Stimulated activated CD4-positive, alpha-beta T cell treated with anti-CD3 and anti-CD28 coated beads, TNF-alpha, amount 100 ng/mL, for 48 hours (primary cell): ENCODE measurements at regions not wholly inside any gene's neighbourhood (a gene's known extent, or its start where the extent isn't known, plus 50 kb on each side); places are given as distances from the start of the nearest gene placed in this dataset.
"Not testable (repeated sequence)": the region's sequence is repeated elsewhere in the genome, so short reads cannot be mapped to it uniquely, and the experiment has no call there.

Source experiments
- DNase-seq, 3 donors: peaks; one replicate each; pipeline ENCODE4 v3.0.0-alpha.2; 2020; ENCODE audit warnings: low read depth in 3 of 3

DNA sequence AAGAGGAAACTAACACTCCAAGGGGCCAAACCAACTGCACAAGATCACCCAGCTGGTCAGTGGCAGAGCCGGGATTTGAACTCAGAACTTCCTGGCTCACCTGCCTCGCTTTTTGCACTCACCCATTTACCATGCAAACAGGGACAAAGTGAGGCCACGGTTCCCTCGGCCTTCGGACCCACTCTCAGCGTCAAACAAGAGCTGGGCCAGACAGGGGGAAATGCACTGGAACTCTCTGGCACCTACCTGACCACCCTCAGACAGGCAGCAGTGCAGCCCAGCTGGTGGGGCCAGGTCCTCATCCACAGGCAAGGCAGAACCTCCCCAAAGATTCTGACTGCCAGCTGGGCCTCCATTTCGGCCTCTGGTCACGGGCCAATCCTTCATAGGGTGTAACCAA is 93.7 kb upstream of the SRSF6 start:
- no peak for DNase-seq

DNA sequence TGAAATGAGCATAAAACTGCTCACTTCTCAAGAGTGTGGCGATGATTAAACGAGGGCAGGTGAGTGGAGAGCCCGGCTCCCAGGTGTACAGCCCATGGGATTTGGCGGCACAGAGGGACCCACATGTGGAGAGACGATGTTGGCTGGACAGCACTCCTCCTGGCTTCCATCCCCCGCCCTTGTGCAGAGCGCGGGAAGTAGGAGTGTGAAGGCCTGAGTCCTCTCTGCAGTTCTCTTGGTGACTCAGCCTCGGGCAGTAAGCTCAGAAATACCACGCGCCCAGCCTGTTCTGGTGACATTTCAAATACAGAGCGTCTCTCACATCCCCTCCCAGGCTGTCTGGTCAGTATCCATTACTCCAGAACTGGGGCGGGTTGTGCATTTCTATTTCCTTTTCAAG is 94.2 kb upstream of the SRSF6 start:
- DNase-seq: no peak

DNA sequence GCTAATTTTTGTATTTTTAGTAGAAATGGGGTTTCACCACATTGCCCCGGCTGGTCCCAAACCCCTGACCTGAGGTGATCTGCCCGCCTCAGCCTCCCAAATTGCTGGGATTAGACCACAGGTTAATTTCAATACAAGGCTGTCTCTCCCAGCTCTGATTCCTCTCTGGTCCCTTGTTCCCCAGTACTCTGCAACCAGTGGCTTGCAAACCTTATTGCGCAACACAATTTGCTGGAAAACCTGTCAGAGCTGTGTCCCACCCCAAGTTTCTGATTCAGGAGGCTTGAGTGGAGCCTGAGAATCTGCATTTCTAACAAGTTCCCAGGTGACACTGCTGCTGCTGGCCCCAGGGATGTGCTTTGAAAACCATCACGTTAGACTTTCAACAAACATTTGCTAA is 96.2 kb upstream of the SRSF6 start:
- no peak for DNase-seq

DNA sequence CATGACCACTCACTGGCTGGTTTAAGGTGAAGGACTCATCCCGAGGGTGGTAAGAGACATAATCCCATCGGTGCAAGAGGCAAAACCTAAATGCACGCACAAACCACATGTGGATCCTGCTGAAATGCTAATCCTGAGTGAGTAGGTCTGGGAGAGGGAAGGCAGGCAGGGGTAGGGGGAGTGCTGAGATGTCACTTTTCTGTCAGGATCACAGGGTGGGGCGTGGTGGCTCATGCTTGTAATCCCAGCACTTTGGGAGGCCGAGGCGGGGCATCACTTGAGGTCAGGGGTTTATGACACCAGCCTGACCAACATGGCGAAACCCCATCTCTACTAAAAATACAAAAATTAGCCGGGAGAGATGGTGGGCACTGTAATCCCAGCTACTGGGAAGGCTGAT is 97.7 kb upstream of the SRSF6 start:
- no peak for DNase-seq

DNA sequence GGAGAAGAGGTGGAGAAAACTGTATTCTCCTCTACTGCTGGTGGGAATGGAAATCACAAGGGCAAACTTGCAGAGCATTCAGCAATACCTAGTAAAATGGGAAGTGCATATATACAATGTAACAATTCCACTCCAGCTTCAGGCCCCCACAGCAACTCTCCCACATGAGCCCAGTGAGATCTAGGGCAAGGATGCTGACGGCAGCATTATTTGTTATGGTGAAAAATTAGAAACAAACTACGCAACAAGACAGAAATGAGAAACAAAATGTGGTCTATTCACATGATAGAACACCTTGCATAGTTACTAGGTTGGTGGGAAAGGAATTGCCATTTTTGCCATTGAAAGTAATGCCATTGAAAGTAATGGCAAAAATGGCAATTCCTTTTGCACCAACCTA is 98.9 kb upstream of the SRSF6 start:
- DNase-seq: no peak

DNA sequence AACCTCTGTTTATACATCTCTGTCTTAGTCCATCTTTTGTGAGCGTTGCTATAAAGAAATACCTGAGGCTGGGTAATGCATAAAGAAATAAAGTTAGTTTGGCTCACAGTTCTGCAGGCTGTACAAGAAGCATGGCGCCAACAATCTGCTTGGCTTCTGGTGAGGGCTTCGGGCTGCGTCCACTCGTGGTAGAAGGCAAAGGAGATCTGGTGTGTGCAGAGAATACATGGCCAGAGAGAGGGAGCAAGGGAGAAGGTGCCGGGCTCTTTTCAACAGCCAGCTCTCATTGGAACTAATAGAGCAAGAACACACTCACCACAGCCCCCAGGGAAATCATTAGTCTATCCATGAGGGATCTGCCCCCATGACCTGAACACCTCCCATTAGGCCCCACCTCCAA is 100.3 kb upstream of the SRSF6 start:
- no peak for DNase-seq

DNA sequence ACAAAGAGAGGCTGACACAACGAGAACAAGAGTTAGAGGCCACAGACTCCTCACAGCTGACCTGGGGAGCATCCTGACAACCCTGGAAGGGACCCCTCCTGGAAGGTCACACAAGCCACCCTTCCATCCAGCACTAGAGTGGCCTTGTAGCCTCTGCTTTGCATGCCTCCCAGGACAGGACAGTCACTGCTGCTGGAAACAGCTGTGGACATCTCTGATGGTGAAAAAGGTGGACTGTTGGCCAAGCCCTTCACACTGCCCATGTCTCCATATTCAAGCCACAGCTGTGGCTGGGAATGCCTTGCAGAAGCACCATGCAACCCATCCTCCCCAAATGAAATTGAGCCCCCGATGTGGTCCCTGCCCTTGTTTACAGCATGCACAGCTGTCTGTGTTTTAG is 102.1 kb upstream of the SRSF6 start:
- DNase-seq: no peak

DNA sequence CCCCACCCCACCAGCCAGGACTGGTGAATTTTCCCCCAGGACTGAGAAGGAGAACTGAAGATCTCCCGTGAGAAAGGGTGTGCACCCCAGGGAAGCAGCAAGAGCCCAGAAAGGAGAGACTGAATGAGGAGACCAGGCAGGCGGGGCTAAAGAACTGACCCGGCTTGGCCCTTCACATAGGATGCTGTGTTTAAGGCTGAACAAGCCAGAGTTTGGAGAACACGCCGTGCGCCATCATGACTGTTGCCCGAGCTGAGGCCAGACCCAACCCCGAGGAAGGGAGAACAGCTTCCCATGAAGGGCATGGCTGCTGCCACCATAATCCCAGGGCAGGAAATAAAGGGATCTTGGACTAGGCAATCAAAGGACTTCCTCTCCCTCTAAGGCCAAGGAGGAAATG is 104.7 kb upstream of the SRSF6 start:
- DNase-seq: no peak

DNA sequence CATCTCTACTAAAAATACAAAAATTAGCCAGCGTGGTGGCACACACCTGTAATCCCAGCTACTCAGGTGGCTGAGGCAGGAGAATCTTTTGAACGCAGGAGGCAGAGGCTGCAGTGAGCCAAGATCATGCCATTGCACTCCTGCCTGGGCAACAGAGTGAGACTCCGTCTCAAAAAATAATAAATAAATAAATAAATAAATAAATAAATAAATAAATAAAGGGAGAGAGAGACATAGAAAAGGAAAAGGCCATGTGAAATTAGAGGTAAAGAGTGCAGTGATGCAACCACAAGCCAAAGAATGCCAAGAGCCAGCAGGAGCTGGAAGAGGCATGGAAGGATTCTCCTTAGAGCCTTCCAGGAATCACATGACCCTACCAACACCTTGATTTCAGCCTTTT is 107.0 kb upstream of the SRSF6 start:
- DNase-seq: not testable (repeated sequence)

DNA sequence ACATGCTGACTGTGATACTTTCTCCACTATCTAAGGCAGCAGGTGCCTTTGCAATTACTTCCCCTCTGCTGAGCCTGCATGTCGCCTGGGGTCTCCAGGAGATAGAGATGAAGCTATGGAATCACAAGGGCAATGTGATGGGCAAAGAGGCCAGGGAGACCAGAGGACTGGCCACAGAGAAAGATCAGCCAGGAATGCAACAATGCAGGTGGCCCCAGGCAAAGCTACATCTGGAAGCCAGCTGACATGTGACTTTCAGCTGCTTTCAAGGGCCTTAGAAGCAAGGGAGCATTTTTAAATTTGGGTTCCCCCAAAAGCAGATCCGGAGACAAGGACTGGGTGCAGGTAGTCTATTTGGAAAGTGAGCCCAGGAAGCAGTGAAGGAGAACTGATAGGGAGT is 107.9 kb upstream of the SRSF6 start:
- DNase-seq: no peak

DNA sequence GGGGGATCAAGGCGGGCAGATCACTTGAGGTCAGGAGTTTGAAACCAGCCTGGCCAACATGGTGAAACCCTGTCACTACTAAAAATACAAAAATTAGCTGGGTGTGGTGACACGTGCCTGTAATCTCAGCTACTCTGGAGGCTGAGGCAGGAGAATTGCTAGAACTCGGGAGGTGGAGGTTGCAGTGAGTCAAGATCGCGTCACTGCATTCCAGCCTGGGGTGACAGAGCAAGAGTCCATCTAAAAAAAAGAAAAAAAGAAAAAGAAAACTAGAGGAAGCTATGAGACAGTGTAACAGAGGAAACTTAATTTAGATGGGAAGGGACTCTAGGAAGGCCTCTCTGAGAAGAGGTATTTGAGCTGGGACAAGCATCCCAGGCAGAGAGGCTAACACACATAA is 109.9 kb upstream of the SRSF6 start:
- not testable (repeated sequence) for DNase-seq

DNA sequence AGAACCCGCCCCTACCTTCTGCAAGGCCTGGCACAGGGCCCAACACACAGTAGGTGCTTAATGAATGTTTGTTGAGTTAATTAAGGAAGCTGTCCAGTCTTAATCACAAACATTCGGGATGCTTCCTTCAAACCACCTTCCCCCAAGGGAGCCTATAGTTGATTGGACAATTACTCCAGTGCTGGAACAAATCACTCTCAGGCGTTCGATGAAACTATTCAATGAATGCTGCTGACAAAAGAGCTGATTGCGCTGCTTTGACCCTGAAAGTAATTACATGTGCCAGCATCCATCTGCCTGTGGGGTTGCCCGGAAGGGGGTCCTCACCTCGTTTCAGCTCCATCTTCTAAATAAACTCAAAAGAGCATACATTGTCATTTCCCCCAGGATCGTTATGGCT is 112.0 kb upstream of the SRSF6 start:
- no peak for DNase-seq

DNA sequence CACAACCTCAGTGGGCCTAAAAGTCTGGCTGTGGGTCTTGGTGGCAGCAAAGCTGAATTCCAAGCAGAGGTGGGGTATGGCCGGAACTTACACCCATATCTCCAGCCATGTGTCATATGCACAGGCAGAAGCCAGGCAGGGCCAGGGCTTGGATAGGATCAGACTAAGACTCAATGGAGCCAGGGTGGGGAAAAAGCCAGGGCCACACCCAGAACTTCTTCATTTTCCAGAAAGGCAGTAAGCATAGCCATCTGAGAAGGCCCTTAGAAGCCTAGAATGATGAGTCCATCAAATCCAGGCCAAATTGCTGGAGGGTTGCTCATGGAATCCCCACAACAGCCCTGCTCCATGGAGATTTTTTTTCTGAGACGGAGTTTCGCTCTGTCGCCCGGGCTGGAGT is 116.2 kb upstream of the SRSF6 start:
- no peak for DNase-seq

DNA sequence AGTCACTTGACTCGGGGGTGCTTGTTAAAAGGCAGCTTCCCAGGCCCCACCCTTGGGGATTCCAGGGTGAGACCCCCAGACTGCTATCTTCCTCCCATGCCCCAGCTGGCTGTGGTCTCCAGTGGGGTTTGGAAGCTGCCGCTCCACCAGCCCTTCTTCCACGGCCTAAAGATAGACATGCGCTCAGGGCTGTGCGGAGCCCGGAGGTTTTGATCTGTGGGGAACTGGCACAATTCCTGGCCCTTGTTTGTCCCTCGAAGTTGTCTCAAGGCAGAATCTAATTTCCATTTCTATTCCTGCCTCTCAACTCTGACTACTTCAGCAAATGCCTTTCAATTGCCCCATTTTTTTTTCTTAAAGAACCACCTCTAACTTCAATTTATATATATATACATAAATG is 120.7 kb upstream of the SRSF6 start:
- no peak for DNase-seq

DNA sequence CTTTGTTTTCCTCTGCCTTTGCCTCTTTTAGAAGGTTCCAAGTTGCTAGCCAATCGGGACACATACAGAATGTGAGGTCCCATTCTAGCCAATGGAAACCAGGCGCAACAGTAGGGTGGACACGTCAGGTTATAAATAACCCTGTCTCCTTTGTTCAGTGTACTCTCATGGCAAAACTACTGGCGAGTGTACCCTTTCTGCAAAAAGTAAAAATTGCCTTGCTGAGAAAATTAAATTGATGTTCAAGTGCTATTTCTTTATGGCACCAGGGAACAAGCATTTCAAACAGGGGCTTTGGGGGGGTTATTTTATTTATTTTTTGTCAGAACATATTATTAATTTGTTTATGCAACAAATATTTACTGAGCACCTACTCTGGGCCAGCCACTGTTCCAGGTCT is 123.6 kb upstream of the SRSF6 start:
- DNase-seq: no peak

DNA sequence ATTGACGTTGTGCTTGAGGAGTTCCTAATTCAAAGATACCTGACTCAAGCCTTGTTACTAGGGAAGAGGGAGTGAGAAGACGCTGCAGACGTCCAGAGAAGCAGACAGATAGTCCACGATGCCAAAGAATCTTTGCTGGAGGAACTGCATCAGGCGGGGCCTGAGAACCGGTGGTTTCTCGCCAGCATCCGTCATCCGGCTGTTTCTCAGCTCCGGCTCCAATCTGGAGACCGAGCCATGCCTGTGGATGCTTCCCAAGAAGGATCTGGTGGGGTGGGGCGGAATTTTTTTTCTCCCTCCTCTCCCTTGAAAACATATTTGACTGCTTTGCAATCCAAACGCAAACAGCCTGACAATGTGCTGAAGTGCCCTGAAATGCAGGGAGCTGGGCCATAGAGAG is 125.8 kb upstream of the SRSF6 start:
- no peak for DNase-seq

DNA sequence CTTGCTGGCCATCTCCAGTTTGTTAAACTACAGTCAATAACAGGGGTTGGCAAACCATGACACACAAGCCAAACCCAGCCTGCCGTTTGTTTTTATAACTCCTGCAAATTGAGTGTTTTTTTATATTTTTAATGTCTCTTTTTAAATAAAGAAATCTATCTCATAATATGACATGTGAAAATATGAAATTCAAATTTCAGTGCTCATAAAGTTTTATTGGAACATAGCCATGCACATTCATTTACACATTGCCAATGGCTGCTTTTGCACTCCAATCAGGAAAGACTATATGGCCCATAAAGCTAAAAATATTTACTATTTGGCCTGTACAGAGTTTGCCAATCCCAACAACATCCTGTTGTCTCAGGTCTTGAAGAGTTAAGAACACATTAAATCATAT is 129.0 kb upstream of the SRSF6 start:
- no peak for DNase-seq

DNA sequence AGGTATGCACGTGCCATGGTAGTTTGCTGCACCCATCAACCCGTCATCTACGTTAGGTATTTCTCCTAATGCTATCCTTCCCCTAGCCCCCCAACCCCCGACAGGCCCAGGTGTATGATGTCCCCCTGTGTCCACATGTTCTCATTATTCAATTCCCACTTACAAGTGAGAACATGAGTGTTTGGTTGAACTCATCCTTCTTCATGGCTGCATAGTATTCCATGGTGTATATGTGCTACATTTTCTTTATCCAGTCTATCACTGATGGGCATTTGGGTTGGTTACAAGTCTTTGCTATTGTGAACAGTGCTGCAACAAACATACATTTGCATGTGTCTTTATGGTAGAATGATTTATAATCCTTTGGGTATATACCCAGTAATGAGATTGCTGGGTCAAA is 130.5 kb upstream of the SRSF6 start:
- not testable (repeated sequence) for DNase-seq

DNA sequence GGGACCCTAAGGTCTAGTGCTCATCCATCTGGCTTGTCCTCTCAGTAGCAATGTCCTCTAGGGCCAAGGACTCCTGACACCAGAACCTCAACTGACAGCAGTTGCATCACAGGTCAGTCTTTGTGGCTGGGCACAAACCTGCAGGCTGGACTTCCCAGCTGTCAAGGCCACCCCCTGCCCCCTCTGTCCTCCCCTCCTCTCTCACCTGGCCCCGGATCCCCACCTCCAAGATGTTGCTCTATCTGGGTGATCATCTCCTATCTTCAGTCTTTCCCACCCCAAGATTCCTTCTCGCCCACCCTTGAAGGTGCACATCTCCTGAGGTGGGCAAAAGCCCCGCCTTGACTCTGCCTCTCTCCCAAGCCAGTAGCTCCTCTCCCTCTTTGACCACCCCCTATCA is 131.8 kb upstream of the SRSF6 start:
- no peak for DNase-seq

DNA sequence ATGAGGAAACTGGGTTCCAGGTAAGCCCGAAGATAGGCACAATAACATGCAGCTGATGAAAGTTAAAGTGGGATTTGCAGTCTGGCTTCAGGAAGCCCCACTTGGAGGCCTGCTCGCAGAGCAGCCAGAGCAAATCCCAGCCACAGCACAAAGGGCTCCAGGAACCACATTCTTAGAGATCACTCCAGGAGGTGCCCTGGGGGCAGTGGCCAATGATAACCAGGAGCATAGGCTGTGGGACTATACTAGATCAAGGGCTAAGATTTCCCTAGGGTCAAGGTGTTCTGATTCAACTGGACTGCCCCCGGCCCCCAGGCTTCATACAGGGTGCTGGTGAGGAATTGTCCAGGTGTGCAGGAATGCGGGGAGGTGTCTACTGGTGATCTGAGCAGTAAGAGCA is 133.9 kb upstream of the PTPRT start:
- no peak for DNase-seq

DNA sequence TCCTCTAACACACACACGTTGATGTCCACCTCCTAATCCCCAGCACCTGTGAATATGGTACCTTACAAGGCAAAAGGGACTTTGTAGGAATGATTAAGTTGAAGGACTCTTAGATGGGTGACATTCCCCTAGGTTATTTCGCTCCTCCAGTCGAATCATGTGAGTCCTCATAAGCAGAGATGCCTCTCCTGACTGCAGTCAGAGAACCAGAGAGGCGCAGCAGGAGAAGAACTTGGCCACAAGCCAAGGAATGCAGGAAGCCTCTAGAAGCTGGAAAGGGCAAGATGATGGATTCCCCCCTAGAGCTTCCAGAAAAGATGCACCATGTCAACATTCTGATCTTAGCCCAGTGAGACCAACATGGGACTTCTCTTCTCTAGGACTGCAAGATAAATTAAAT is 133.1 kb upstream of the PTPRT start:
- DNase-seq: no peak

DNA sequence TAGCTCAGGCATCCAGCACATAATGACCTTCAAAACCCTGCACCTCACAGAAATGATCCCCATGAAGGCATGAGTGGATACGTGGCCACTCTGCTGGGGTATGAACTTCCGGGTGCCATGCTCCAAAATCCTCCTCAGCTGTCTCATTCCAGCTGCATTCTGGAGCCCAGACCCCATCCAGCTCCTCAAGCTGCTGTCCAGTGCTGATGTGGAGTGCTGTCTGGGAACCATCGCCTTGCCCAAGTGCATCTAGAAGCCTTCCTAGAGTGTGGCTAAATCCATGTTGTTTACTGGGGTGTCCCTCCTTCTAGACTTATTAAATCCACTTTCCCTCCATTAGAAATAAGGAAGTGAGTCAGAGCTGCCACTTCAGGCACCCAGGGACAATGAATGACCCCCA is 130.8 kb upstream of the PTPRT start:
- DNase-seq: no peak

DNA sequence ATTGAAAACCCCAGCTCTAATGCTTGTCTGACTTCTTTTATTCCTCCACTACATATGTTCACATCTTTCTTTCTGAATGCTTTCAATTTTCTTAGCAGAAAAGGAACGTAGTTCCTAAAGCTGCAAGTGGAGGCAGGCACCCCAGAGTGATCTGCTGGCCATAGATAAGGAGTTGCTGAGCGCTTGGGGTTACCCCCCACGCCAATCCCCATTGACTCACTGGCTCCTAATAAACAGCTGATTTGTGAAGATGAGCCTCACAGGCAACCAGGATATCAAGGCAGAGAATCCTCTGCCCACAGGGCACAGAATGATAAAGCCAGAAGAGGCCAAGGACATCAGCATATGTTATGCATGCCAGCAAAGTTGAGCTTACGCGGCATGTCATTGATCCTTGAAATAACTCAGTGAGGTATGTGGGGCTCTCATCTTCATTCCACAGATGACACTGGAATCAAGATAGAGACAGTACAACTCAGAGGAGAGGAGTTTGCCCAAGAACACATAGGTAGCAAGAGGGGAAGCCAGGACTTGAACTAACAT is 129.1 kb upstream of the PTPRT start:
- DNase-seq: no peak

DNA sequence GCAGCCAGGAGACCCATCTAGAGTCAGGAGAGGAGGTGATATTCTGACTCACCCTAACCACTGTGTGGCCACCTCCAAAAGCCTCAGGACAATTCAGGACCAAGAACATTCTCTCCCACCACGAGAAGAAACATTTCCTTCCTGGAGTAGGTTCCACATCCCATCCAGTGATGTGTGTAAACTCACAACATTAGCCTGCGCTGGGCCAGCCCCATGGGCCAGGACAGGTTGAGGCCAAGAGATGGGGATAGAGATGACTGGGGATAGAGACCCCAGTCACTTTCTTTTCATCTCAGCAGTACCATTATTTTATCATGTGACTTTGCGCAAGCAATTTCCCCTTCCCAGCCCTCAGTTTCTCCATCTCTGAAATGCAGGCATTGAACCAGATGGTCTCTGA is 126.6 kb upstream of the PTPRT start:
- DNase-seq: no peak

DNA sequence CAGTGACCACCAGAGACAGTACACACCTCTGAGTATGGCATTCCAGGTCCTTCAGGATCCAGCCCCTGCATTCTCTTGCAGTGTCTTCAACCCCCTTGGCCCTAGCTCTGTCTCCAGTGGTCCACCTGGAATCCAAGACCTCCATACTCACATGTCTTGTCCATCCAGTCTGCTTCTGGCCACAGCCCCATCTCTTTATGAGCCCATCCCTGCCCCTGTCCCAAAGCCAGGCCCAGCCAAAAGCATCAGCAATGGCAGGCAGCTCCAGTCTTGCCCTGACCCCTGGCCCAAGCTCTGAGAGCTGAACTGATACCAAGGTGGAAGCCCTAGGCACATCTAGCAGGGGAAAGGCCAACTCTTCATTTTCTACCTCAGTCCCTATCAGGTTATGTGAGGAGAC is 119.6 kb upstream of the PTPRT start:
- no peak for DNase-seq
